GM18511 (cell line): ENCODE measurements at regions not wholly inside any gene's neighbourhood (a gene's known extent, or its start where the extent isn't known, plus 50 kb on each side); places are given as distances from the start of the nearest gene placed in this dataset.

Experiments used
- ATAC-seq: cut with Tn5 transposase; IDR thresholded peaks from one replicate; pipeline ENCODE4 v1.9.1; 2021; ENCODE audit warnings: mild to moderate bottlenecking, moderate library complexity; ENCODE audit not compliant: unreplicated experiment

DNA sequence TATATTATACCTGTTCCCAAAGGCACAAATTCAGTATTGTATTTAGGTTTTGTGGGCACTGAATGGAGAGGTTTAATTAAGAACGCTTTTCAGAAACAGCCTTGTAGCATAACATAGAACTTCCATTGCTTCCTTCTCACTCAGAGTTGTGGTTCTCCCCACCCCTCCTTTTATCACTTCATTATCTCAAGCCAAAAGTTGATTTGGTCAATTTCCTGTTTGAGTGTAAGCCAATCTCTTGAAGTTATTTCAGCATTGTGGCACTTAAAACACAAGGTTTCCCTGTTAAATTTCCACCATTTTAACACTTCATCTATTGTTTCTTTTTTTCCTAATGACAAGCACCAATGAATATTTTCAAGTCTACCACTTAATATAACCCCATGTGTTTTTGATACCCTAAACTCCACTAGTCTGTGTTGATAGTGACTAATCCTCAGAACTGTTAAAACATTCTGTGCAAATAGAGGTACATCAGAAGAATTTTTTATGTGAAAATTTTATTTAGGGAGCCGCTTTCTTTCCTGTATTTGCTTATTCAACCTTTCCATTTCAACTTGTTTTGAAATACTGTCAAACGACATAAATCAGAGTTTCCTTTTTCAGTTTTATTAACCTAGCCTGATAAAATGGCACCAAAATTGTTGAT lies 340.1 kb downstream of the BCAT1 start:
- ATAC-seq: no peak

DNA sequence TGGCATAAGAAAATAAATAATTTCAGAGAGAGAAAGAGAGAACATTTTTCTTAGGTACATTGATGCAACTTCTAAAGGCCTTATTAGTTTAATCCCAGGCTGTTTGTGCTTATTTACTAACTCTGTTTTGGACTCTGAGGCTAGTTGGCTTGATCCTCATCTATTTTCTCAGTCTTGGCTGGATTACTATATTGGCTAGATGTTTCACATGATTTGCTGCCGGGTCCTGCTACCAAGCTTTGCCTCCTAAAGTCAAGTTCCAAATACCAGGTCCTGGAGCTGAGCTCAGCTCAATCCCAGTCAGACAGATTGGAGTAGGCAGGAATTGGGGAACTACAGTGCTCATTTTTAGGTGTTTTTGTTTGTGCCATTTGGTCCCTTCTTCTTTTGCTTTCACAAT lies 340.8 kb downstream of the BCAT1 start:
- no peak for ATAC-seq

DNA sequence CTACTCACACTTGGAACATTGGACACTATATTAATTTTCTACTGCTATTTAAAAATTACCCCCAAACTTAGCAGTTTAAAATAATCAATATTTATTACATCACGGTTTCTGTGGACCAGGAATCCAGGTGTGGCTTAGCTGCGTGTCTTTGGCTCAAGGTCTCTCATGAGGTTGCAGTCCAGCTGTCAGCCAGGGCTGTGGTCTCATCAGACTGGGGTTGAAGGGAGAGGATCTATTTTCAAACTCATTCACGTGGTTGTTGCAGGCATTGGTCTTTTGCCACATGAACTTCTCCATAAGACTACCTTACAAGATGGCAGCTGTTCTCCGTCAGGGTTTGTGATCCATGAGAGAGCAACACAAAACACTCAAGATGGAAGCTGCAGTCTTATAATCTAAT lies 343.0 kb downstream of the BCAT1 start:
- ATAC-seq: no peak

DNA sequence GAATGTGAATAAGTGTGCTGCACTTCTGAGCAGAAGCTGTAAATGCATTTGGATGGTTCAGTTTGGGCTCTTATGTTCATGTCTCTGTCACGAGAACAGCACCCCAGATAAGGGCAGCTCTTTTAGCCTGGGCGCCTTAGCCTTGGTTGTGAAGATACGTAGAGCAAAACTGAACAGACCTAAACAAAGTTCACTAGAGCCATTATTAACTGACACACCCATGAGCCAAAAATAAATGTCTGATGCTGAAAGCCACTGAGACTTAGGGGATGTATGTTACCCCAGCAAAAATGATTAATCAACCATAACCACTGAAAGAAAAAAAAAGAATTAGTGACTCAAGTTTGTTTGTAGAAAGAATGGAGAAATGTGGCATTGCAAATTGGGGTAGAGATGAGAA lies 343.4 kb downstream of the BCAT1 start:
- no peak for ATAC-seq

DNA sequence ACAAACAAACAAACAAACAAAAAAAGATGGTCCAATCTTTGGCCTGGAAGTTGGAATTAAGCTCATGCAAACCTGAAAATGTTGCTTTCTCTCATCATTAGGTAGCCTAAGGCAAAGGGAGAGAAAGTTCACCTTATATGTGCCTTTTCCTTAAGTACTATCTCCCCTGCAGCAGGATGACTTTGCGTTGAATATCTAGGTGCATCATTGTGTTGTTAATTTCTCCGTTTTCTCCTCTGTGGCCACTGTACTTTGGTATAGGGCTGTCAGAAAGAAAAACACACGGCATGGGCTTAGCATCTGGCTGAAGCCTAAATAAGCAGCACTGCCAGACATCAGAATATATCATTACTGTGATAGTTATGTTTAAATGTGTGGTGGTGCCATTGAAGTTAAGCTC lies 345.5 kb downstream of the BCAT1 start:
- no peak for ATAC-seq

DNA sequence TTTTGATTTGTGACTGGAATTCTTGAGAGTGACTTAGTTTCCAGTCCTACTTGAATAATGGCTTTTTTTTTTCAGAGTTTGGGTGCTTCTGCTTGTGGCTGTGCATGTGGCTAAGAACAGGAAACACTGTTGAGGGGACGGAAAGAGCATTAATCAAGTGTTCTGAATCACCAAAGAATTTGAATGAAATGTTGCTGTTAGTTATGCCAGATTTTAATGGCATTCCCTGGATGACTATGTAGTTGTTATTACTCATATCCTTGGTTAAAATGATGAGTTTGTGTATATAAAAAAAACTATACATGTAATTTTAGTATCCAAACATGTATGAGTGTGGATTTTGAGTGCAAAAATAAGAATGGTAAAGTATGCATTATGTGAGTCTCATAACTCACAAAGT lies 347.9 kb downstream of the BCAT1 start:
- ATAC-seq: no peak

DNA sequence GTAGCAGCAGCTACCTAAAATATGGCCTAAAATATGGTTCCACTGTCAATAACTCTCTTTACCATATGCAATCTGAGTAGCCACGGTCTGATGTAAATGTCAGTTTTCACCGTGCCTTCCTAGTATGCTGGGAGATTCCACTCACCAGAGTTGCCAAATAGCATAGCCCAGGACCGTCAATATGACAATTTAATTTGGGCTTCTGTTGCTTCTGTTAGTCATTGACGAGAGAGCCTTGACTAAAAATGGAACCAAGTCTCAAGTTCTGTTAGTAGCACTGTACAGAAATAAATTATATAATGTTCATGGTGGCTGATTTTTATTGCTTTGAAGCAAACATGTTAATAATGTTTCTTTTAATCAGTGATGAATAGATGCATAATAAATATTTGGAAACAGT lies 348.4 kb downstream of the BCAT1 start:
- ATAC-seq: no peak

DNA sequence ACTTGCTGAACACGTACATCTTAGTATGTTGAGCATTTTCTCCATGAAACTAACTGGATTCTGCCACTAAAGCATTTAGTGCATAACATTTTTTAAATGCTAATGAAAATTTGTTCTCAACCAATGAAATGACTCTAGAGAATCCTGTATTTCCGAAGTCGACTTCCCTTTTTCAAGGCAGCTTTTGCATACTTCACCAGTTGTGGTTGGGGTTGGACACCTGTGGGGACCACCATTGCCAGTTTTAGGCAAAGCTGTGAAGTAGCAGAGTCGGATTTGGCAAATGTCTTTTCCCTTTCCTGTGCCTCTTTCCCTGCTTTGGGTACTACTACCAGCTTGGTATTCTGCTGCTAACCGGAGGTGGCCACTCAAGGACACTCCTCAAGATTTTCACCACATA lies 349.2 kb downstream of the BCAT1 start:
- no peak for ATAC-seq

DNA sequence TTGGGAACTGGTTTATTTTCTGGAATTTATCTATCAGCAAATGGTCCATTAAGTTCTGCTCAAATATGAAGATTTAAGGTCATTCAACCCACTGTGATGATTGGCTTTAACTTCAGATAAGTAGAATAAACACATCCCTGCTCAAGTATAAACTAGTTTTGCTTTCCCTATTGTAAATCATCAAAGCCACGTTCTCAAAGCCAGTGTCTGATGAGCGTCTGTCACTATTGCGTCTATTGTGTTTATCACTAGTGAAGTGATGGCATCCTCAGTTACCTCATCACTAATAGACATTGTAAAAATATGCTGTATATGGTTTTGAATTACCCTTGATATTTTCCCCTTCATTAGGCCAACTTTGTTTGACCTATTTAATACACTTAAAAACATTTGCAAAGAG lies 351.3 kb downstream of the BCAT1 start:
- no peak for ATAC-seq

DNA sequence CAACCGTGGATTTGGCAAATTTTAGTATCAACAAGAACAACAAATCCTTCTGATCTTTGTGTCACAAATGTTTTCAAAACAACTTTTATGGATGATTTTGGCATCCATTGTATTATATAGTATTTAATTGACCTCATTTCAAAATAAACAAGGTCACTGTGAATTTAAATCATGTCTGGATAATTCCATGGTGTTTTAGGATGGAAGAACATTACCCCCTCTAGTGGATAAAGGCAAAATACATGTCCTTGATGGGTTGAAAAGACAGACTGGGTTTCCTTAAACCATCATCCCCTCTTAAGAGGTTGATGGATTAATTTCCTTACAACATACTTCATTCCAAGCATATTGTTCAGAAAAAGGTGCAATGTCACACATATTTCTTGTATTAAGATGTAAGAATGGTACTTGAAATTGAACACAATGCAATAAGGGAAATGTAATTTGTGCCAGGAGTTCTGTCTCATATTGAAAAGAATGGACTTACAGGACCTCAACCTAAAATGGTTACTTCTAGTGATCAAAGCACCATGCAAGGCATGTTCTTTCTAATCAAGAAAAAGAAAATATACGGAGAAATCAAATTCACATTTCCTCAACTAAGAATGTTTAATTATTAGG lies 352.0 kb downstream of the BCAT1 start:
- ATAC-seq: no peak

DNA sequence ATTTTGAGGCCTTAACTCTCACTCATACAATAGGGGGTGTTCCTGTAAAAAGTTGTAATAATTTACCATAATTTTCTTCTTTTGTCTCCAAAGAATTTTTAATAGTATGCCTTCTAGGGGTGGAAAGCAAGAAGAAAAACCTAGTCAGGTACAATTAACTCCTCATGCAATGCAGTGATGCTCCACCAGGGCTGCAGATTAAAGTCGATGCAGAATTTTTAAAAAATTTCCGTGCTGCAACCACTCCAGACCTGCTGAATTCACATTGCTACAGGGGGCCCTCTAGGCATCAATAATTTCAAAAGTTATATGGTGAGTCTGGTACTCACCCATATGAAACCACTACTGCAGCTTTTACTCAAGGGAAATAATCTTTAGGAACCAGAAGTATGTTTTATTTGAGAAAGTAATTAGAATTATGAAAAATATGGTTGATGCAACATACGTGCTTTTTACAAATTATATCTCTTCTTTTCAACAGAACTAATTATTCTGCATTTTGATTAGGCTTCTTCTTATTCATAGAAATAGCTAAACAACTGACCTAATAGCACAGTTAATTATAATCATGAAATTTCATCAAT lies 353.2 kb downstream of the BCAT1 start:
- ATAC-seq: no peak

DNA sequence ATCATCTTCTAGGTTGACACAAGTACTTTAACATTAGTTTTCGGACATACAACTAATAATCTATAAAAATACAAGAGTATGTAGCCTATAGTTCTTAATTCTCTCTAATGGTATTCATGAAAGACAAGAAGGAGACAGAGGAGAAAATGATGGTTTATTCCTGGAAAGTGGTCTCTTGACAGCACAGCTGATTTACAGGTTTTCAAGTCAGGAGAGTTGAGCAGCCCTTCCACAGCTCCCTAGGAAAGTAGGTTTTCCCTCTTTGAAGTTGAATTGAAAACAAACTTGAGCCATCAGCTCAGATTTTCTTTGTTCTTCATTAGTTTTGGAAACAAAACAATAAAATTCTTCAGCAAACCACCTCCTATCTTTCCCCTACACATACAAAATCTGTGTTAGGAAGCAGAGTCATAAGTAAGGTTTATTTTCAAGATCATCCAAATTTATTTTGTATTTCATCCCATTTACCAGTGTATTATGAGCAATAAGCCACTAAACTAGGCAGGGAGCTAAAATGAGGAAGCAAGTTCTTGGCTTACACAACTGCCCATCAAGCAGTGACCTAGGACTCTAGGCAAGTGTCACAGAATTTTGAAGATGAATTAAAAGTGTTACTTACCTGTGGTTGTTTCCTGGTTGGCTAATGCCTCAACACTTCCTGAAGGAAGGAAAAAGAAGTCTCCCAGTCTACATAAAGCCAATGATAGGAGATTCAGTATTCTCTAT lies 357.0 kb downstream of the BCAT1 start:
- no peak for ATAC-seq

DNA sequence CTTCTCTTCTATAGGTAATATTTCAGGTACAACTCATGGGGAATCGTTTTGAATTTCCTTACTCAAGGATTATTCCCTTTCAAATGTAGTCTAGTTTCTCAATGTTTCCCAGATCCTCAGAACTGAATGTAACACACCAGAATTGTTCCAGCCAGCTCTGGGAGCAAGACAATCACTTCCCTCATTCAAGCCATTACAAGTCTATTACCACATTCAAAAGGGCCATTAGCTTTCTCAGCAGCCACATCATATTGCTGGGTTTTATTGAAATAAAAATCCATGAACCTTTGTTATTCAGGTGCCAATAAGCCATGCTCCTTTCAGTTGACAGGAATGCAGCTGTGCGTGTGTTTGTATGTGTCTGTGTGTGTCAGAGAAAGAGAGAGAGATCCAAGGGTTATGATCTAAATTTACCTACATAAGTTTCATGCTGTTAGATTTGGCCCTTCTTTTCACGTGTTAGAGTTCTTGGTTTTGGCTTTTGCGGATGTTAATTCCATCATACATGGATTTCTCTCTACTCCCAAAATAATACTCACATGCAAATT lies 357.7 kb downstream of the BCAT1 start:
- no peak for ATAC-seq

DNA sequence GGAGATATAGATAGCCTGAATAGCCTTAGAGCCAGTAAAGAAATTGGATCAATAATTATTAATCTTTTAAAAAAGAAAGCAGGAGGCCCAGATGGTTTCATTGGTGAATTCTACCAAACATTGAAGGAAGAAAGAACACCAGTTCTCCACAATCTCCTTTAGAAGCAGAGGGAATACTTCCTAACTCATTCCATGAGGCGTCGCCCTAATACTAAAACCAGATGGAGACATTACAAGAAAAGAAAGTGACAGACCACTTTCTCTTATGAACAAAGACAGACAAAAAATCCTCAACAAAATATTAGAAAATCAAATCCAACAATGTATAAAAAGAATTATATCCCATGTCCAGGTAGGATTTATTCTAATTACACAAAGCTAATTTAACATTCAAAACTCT lies 362.6 kb downstream of the BCAT1 start:
- no peak for ATAC-seq

DNA sequence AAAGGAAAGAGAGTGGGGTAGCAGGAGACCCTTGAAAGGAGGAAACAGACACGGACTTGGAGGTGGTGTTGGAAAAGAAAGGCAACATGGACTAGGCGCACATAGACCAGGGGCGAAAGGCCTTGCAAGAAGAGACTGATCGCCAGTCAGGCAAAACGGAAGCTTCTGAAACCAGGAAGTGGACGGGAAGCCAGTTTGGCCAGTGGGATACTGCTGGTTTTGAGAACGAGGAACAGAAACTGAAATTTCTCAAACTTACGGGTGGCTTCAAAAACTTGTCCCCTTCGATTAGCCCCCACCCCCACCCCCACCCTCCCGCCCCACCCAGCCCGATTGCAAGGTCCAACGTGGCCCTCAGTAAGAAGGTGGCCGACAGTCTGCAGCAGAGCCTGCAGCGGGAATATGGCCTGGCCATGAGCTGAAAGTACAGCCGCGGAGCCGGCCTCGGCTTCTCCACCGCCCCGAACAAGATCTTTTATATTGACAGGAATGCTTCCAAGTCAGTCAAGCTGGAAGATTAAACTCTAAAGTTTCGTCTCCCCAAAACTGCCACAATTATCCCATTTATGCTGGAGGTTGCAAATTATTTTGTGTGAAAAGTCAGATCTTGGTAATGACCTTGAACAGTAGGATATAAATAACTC lies 364.7 kb downstream of the BCAT1 start:
- ATAC-seq: no peak

DNA sequence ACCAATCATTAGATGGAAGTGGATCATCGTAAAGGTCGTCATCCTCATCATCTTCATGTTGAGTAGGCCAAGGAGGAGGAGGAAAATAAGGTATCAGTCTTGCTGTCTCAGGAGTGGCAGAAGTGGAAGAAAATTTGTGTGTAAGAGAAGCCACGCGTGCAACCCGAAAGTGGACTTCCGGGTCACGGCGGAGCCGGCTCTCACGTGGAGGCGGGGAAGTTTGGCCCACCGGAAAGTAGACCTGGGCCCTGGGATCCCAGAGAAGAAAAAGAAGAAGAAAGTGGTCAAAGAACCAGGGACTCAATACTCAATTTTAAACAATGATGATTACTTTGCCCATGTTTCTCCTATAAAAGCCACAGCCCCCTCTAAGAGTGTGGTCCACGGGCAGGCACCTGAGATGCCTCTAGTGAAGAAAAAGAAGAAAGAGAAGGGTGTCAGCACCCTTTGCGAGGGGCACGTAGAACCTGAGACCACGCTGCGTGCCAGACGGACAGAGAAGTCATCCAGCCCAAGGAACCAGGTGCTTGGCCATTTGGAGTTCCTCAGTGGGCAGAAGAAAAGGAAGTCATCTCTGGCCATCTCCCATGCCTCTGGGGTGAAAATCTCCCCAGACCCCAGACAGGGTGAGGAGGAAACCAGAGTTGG lies 365.8 kb downstream of the BCAT1 start:
- ATAC-seq: no peak

DNA sequence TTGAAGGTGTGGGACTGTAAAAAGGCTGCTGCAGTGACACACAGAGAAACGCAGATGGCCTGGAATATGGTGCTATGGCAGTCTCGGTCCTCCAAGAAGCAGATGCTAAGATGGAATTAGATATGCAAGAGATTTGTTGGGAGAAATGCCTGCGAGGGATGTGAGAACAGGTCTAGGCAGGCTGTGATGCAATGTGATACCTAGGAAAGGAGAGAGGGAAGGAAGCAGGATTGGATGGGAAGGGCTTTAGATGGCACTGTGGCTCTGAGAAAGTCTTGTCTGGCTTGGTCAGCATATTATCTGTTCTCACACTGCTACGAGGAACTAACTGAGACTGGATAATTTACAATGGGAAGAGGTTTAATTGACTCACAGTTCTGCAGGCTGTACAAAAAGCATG lies 374.4 kb downstream of the BCAT1 start:
- ATAC-seq: no peak

DNA sequence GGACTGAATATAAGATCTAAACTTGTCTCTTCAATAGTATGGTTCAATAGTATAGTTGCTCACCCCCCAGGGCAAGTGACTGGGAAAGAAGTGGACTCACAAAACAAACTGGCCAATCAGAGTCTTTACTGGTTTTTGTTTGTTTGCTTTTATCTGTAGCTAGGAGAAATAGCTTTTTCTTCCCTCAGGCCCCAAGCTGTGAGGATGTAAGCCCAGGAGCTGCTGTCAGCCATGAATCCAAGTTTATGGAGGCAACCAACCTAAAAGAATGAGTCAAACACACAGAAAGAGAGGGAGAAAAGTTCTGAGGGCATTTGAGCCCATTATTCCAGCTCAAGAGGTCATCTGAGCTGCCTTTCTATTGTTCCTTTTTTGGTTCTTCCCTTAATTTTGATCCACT lies 375.3 kb downstream of the BCAT1 start:
- ATAC-seq: no peak

DNA sequence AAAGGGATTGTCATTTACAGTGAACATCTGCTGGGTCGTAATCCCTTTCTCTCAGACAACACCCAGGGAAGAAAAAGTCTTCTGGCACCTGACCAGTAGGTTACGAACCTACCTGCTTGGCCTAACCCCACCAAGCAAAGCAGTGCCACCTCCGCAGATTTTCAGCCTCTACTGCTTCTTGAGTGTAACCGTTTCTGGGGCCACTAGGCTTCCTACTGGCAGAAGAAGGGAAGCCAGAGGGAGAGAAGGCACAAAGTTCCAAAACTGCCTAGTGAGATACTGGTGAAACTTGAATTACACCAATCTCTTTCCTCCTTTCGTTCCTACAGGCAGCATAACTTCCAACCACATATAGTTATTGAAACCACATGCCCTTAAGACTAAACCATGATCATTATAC lies 383.6 kb downstream of the BCAT1 start:
- ATAC-seq: no peak

DNA sequence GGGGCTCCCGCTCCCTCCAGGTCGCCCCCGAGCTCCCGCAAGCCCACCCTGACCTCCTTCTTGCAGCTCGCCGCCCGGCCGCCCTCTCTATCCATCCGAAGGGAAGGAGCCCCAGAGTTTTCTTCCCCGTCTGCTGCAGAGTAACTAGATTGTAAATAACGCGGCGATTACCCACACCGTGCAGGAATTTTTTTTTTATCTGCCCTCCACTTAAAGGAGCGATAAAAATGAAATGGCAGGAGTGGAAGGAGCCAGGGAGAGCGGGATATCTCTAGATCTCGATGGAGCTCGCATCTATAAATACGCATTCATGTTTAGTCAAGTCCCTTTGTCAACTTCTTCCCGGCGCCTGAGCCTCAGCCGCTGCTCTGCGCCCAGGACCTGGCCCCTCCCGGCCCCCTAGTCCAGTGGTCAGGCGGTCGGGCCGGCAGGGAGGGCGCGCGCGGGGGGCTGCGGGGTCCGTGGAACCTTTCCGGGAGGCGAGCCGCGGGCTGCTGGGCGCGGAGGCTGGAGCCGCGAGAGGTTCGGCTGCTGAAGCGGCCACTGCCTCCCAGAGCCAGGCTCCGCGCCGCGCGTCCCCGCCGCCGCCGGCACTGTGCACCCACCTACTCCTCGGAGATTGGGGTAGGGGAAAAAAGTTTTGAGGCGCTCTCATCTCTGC lies 386.0 kb downstream of the BCAT1 start:
- peak; percentile 41 for ATAC-seq
